Colonic mucosa (tissue), 4 donors: ENCODE measurements at regions not wholly inside any gene's neighbourhood (a gene's known extent, or its start where the extent isn't known, plus 50 kb on each side); places are given as distances from the start of the nearest gene placed in this dataset.

Source experiments
- DNase-seq: peaks from one replicate; pipeline ENCODE4 v3.0.0-alpha.2; 2020
- H3K27ac ChIP-seq: fragments of 200-600 bp; one replicate; pipeline ENCODE4 v1.8.0; 2021
- H3K27me3 ChIP-seq: fragments of 200-600 bp; one replicate; pipeline ENCODE4 v1.8.0; 2021
- H3K36me3 ChIP-seq: fragments of 200-600 bp; one replicate; pipeline ENCODE4 v1.8.0; 2021
- H3K4me1 ChIP-seq: fragments of 200-600 bp; one replicate; pipeline ENCODE4 v1.8.0; 2021; ENCODE audit warnings: mild to moderate bottlenecking
- H3K4me3 ChIP-seq: fragments of 200-600 bp; one replicate; pipeline ENCODE4 v1.8.0; 2021
- H3K9ac ChIP-seq, 2 donors: one replicate each; pipeline ENCODE4 v1.7.0; 2013; ENCODE audit warnings: control low read depth in 2 of 2, low read depth in 2 of 2, low read length in 2 of 2
- H3K9me3 ChIP-seq: fragments of 200-600 bp; one replicate; pipeline ENCODE4 v1.8.0; 2021
- CTCF ChIP-seq: fragments of 200-600 bp; IDR thresholded peaks from one replicate; pipeline ENCODE4 v1.8.0; 2022; ENCODE audit warnings: antibody characterized with exemption, mild to moderate bottlenecking
- intact Hi-C: fragments of 100-400 bp; cut with DNase I; formaldehyde crosslinking; loops from one replicate; pipeline ENCODE4 v1.14.1; 2022
- donor health status: healthy.
- donor health status: DM: no; HTN: no; CAD: no.
- donor health status: DM: no; HTN: no; CAD: no.

DNA sequence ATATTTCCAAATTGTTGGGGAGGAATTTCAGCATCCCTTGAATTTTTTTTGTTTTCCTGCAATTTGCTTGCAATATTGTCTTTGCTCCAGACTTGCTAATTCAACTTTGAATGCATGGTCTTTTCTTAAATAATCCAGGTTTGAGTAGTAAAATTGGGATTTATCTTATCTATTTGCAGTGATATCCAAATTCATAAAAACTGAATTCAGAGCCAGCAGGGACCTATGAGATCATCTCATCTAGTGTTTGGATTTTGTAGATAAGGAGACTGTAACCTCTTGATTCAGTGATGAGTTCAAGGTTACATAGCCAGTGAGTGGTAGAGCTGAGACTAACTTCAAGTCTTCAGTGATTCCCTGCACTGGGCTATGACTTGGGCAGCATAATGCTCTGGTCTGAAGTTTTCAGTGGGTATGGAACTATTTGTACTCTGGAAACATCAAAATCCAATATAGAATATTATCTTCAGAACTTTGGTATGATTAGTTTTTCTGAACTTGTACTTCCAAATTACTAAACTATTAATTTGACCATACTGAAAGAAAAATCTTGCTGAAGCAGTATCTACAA is 109.4 kb downstream of the DISP1 start:
- no peaks in the 10 kb centered on the region for H3K36me3 ChIP-seq
- intact Hi-C loops = no loop called here
- no peaks in the 10 kb centered on the region for H3K4me1 ChIP-seq
- H3K27ac ChIP-seq = no peak overlapping the region
- TF ChIP-seq CTCF = no peak
- no peaks in the 10 kb centered on the region for H3K27me3 ChIP-seq
- H3K9me3 ChIP-seq = no peaks in the 10 kb centered on the region
- H3K4me3 ChIP-seq = no peak overlapping the region
- no peak overlapping the region for H3K9ac ChIP-seq
- no peak for DNase-seq

- Histone ChIP-seq H3K4me1 (no peaks in the 10 kb centered on the region), H3K27me3 (no peaks in the 10 kb centered on the region), H3K9ac (no peak overlapping the region), H3K27ac (no peak overlapping the region), H3K9me3 (no peaks in the 10 kb centered on the region), H3K36me3 (no peaks in the 10 kb centered on the region), H3K4me3 (no peak overlapping the region)
- intact Hi-C loops = no loop called here
- no peak for DNase-seq
- no peak for TF ChIP-seq CTCF
Measured at GRCh38 chr1:222926566-222926965, 111.7 kb downstream of the DISP1 start.

DNA sequence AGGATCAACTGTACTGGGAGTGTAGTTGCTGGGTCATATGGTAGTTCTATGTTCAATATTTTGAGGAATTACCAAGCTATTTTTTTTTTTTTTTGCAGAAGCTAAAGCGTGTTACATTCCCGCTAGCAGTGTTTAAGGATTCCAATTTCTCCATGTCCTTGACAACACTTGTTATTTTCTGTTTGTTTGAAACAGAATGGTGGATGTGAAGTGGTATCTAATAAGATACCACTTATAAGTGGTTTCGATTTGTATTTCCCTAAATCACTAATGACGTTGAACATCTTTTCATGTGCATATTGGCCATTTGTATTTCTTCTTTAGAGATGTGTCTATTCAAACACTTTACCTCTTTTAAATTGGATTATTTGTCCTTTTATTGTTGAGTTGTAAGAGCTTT is 112.2 kb downstream of the DISP1 start:
- H3K4me3 ChIP-seq = no peak overlapping the region
- intact Hi-C loops = no loop called here
- H3K4me1 ChIP-seq = no peaks in the 10 kb centered on the region
- H3K27ac ChIP-seq = no peak overlapping the region
- H3K9me3 ChIP-seq = no peaks in the 10 kb centered on the region
- no peak overlapping the region for H3K9ac ChIP-seq
- DNase-seq = no peak
- TF ChIP-seq CTCF = no peak
- no peaks in the 10 kb centered on the region for H3K36me3 ChIP-seq
- H3K27me3 ChIP-seq = no peaks in the 10 kb centered on the region

- no peak overlapping the region for H3K4me3 ChIP-seq
- DNase-seq = peak; percentile 26
- H3K27me3 ChIP-seq = no peaks in the 10 kb centered on the region
- TF ChIP-seq CTCF = no peak
- H3K9me3 ChIP-seq = no peaks in the 10 kb centered on the region
- H3K27ac ChIP-seq = no peak overlapping the region
- H3K4me1 ChIP-seq = no peaks in the 10 kb centered on the region
- no peaks in the 10 kb centered on the region for H3K36me3 ChIP-seq
- intact Hi-C loops = no loop called here
- H3K9ac ChIP-seq = no peak overlapping the region
Measured at GRCh38 chr1:222928212-222928611, 113.4 kb downstream of the DISP1 start.

DNA sequence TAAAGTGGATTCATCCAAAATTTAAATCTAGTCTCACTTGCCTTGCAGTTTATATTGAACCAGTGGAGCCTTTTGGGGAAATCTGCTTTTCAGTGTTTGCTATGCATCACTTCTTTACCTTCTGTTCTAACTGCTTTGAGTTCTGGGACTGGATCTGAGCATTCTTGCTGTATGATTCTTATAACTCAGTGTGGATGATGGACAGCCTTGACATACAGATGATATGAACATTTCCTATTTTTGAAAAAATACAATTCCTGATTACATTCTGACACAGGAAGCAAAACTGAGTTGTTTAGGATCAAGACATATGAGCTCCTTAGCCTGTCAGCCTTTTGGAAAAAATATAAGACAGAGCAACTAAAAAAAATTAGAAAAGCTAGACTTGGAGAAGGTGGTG is 115.2 kb downstream of the DISP1 start:
- TF ChIP-seq CTCF = no peak
- no peak overlapping the region for H3K27ac ChIP-seq
- no peak for DNase-seq
- H3K9ac ChIP-seq = no peak overlapping the region
- H3K4me3 ChIP-seq = no peak overlapping the region
- intact Hi-C loops = no loop called here
- H3K9me3 ChIP-seq = no peaks in the 10 kb centered on the region
- H3K36me3 ChIP-seq = no peaks in the 10 kb centered on the region
- H3K27me3 ChIP-seq = no peaks in the 10 kb centered on the region
- no peaks in the 10 kb centered on the region for H3K4me1 ChIP-seq
